Large intestine (tissue), 3 donors: ENCODE measurements at regions not wholly inside any gene's neighbourhood (a gene's known extent, or its start where the extent isn't known, plus 50 kb on each side); places are given as distances from the start of the nearest gene placed in this dataset.

Experiments used
- DNase-seq, 2 donors: peaks; one replicate each; pipeline versions ENCODE4 v3.0.0 to v3.0.0-alpha.2; 2013
- H3K27ac ChIP-seq: one replicate; pipeline ENCODE4 v1.5.1; 2013; ENCODE audit warnings: low read length
- H3K27me3 ChIP-seq: 2 replicates; pipeline ENCODE4 v1.6.1; 2013; ENCODE audit warnings: low read length; ENCODE audit not compliant: control insufficient read depth, insufficient read depth
- H3K36me3 ChIP-seq: 2 replicates; pipeline ENCODE4 v1.6.1; 2013; ENCODE audit warnings: low read length; ENCODE audit not compliant: control insufficient read depth, insufficient read depth
- H3K4me1 ChIP-seq: one replicate; pipeline ENCODE4 v1.6.1; 2013; ENCODE audit warnings: low read length; ENCODE audit not compliant: control insufficient read depth, insufficient read depth
- H3K4me3 ChIP-seq: one replicate; pipeline ENCODE4 v1.5.1; 2013; ENCODE audit warnings: low read length
- H3K9me3 ChIP-seq: one replicate; pipeline ENCODE4 v1.6.1; 2013; ENCODE audit warnings: mild to moderate bottlenecking, low read depth, low read length, moderate library complexity; ENCODE audit not compliant: control insufficient read depth
- WGBS: methylation state at CpG from one replicate; pipeline ENCODE4 v1.1.5; 2013; ENCODE audit warnings: low lambda C conversion rate; ENCODE audit not compliant: insufficient coverage; 5-methylcytosine and 5-hydroxymethylcytosine counted together

GRCh38 chr4:123305736-123306135 is 90.9 kb upstream of the SPRY1 start:
- DNase-seq: peak in 1 of 2 donors; percentile 24
- no peak overlapping the region for H3K27ac ChIP-seq
- no peaks in the 10 kb centered on the region for H3K36me3 ChIP-seq
- no peaks in the 10 kb centered on the region for H3K4me1 ChIP-seq
- WGBS: 96% methylated on average over 4 of the region's 6 CpGs
- H3K9me3 ChIP-seq: no peaks in the 10 kb centered on the region
- no peak overlapping the region for H3K4me3 ChIP-seq
- H3K27me3 ChIP-seq: no peaks in the 10 kb centered on the region

- Histone ChIP-seq H3K9me3 (no peaks in the 10 kb centered on the region), H3K27me3 (no peaks in the 10 kb centered on the region), H3K27ac (no peak overlapping the region), H3K36me3 (no peaks in the 10 kb centered on the region), H3K4me3 (no peak overlapping the region), H3K4me1 (no peaks in the 10 kb centered on the region)
- no peak for DNase-seq
- WGBS: 83% methylated on average over 2 of the region's 2 CpGs
Observed at GRCh38 chr4:123306769-123307168, 89.8 kb upstream of the SPRY1 start.

GRCh38 chr4:123308667-123309066 is 87.9 kb upstream of the SPRY1 start:
- no CpG with 5 or more reads among the region's 1 CpG for WGBS
- no peak for DNase-seq
- H3K27me3 ChIP-seq: no peaks in the 10 kb centered on the region
- no peaks in the 10 kb centered on the region for H3K4me1 ChIP-seq
- H3K36me3 ChIP-seq: no peaks in the 10 kb centered on the region
- H3K4me3 ChIP-seq: no peak overlapping the region
- H3K9me3 ChIP-seq: no peaks in the 10 kb centered on the region
- H3K27ac ChIP-seq: no peak overlapping the region

GRCh38 chr4:123312116-123312515 is 84.5 kb upstream of the SPRY1 start:
- no CpG with 5 or more reads among the region's 1 CpG for WGBS
- DNase-seq: no peak
- Histone ChIP-seq H3K27me3 (no peaks in the 10 kb centered on the region), H3K4me3 (no peak overlapping the region), H3K36me3 (no peaks in the 10 kb centered on the region), H3K27ac (no peak overlapping the region), H3K4me1 (no peaks in the 10 kb centered on the region), H3K9me3 (no peaks in the 10 kb centered on the region)

- WGBS: 71% methylated on average over 4 of the region's 10 CpGs
- DNase-seq: no peak
- Histone ChIP-seq H3K4me3 (no peak overlapping the region), H3K27me3 (no peaks in the 10 kb centered on the region), H3K27ac (no peak overlapping the region), H3K9me3 (no peaks in the 10 kb centered on the region), H3K4me1 (no peaks in the 10 kb centered on the region), H3K36me3 (no peaks in the 10 kb centered on the region)
Observed at GRCh38 chr4:123312951-123313592, 83.5 kb upstream of the SPRY1 start.

GRCh38 chr4:123315617-123316016 is 81.0 kb upstream of the SPRY1 start:
- Histone ChIP-seq H3K4me3 (no peak overlapping the region), H3K4me1 (no peaks in the 10 kb centered on the region), H3K36me3 (no peaks in the 10 kb centered on the region), H3K27ac (no peak overlapping the region), H3K9me3 (no peaks in the 10 kb centered on the region), H3K27me3 (no peaks in the 10 kb centered on the region)
- no CpG with 5 or more reads among the region's 1 CpG for WGBS
- no peak for DNase-seq

- no peak overlapping the region for H3K27ac ChIP-seq
- no peaks in the 10 kb centered on the region for H3K27me3 ChIP-seq
- H3K4me3 ChIP-seq: no peak overlapping the region
- no peaks in the 10 kb centered on the region for H3K36me3 ChIP-seq
- no peaks in the 10 kb centered on the region for H3K4me1 ChIP-seq
- peaks cover 3% of the 10 kb centered on the region for H3K9me3 ChIP-seq
- DNase-seq: no peak
- 100% methylated on average over 1 of the region's 2 CpGs for WGBS
Observed at GRCh38 chr4:123317211-123317610, 79.4 kb upstream of the SPRY1 start.

GRCh38 chr4:123319639-123320038 is 77.0 kb upstream of the SPRY1 start:
- Histone ChIP-seq H3K4me1 (no peaks in the 10 kb centered on the region), H3K9me3 (peaks cover 4% of the 10 kb centered on the region), H3K36me3 (no peaks in the 10 kb centered on the region), H3K4me3 (no peak overlapping the region), H3K27me3 (no peaks in the 10 kb centered on the region), H3K27ac (no peak overlapping the region)
- DNase-seq: no peak
- WGBS: 100% methylated on average over 2 of the region's 2 CpGs

GRCh38 chr4:123323998-123324397 is 72.6 kb upstream of the SPRY1 start:
- no peak for DNase-seq

GRCh38 chr4:123325241-123325681 is 71.3 kb upstream of the SPRY1 start:
- DNase-seq: no peak
- Histone ChIP-seq H3K4me1 (no peaks in the 10 kb centered on the region), H3K27ac (no peak overlapping the region), H3K36me3 (no peaks in the 10 kb centered on the region), H3K9me3 (peaks cover 4% of the 10 kb centered on the region), H3K4me3 (no peak overlapping the region), H3K27me3 (no peaks in the 10 kb centered on the region)
- 75% methylated on average over 2 of the region's 3 CpGs for WGBS

More at GRCh38 chr4:123323998-123324397, 72.6 kb upstream of the SPRY1 start:
- 100% methylated on average over 1 of the region's 2 CpGs for WGBS
- Histone ChIP-seq H3K27ac (no peak overlapping the region), H3K4me1 (no peaks in the 10 kb centered on the region), H3K9me3 (peaks cover 4% of the 10 kb centered on the region), H3K36me3 (no peaks in the 10 kb centered on the region), H3K4me3 (no peak overlapping the region), H3K27me3 (no peaks in the 10 kb centered on the region)

- Histone ChIP-seq H3K27me3 (no peaks in the 10 kb centered on the region), H3K4me3 (no peak overlapping the region), H3K9me3 (no peaks in the 10 kb centered on the region), H3K27ac (no peak overlapping the region), H3K4me1 (no peaks in the 10 kb centered on the region), H3K36me3 (no peaks in the 10 kb centered on the region)
- DNase-seq: no peak
- WGBS: 60% methylated on average over 1 of the region's 4 CpGs
Observed at GRCh38 chr4:123327346-123327745, 69.2 kb upstream of the SPRY1 start.
